ENCODE measurements at regions not wholly inside any gene's neighbourhood (a gene's known extent, or its start where the extent isn't known, plus 50 kb on each side); places are given as distances from the start of the nearest gene placed in this dataset.

- ChIA-PET CTCF (interaction anchor here (0.7 kb wide), 1 partner anchor 812 kb away, joined by 3 read pairs; no protein-coding TSS in a partner anchor), POLR2A (ENCODE audit: low non-redundant PET) (no interaction called here)
- TF ChIP-seq CTCF (conservative IDR thresholded peaks at IDR 0.05; ENCODE audit: low read depth), result no peak
These were observed 510.5 kb downstream of the CCSER2 start for GRCh38 chr10:84838851-84839250.

GRCh38 chr10:84842593-84842992, 514.2 kb downstream of the CCSER2 start:
- ChIA-PET POLR2A (ENCODE audit: low non-redundant PET) (no interaction called here), CTCF (no interaction called here)
- no peak for DNase-seq (ENCODE audit: low spot score)
- H3K27ac ChIP-seq, result no peak overlapping the region
- TF ChIP-seq CTCF (conservative IDR thresholded peaks at IDR 0.05; ENCODE audit: low read depth), result no peak

More at GRCh38 chr10:84838851-84839250, 510.5 kb downstream of the CCSER2 start:
- DNase-seq (ENCODE audit: low spot score), result no peak
- no peak overlapping the region for H3K27ac ChIP-seq

- POLR2A ChIA-PET (ENCODE audit: low non-redundant PET), result no interaction called here
- CTCF ChIA-PET, result interaction anchor here (0.7 kb wide), 2 partner anchors 171 to 1351 kb away, joined by 3 to 5 read pairs; no protein-coding TSS in a partner anchor
- H3K27ac ChIP-seq, result no peak overlapping the region
- no peak for DNase-seq (ENCODE audit: low spot score)
- no peak for TF ChIP-seq CTCF (conservative IDR thresholded peaks at IDR 0.05; ENCODE audit: low read depth)
These were observed 516.1 kb downstream of the CCSER2 start for GRCh38 chr10:84844461-84844860.

GRCh38 chr10:84845628-84846261, 517.4 kb downstream of the CCSER2 start:
- DNase-seq (ENCODE audit: low spot score), result no peak
- no peak overlapping the region for H3K27ac ChIP-seq
- ChIA-PET CTCF (interaction anchor here (0.6 kb wide), 1 partner anchor 544 kb away, joined by 3 read pairs; no protein-coding TSS in a partner anchor), POLR2A (ENCODE audit: low non-redundant PET) (no interaction called here)
- no peak for TF ChIP-seq CTCF (conservative IDR thresholded peaks at IDR 0.05; ENCODE audit: low read depth)

GRCh38 chr10:84846658-84847316, 518.4 kb downstream of the CCSER2 start:
- ChIA-PET POLR2A (ENCODE audit: low non-redundant PET) (no interaction called here), CTCF (interaction anchor here (0.6 kb wide), 1 partner anchor 543 kb away, joined by 3 read pairs; no protein-coding TSS in a partner anchor)
- no peak for DNase-seq (ENCODE audit: low spot score)
- TF ChIP-seq CTCF (conservative IDR thresholded peaks at IDR 0.05; ENCODE audit: low read depth), result no peak
- H3K27ac ChIP-seq, result no peak overlapping the region

- TF ChIP-seq CTCF (conservative IDR thresholded peaks at IDR 0.05; ENCODE audit: low read depth), result no peak
- DNase-seq (ENCODE audit: low spot score), result no peak
- ChIA-PET CTCF (no interaction called here), POLR2A (ENCODE audit: low non-redundant PET) (no interaction called here)
- H3K27ac ChIP-seq, result no peak overlapping the region
These were observed 520.6 kb downstream of the CCSER2 start for GRCh38 chr10:84848967-84849366.
